ENCODE measurements at regions not wholly inside any gene's neighbourhood (a gene's known extent, or its start where the extent isn't known, plus 50 kb on each side); places are given as distances from the start of the nearest gene placed in this dataset.

DNA sequence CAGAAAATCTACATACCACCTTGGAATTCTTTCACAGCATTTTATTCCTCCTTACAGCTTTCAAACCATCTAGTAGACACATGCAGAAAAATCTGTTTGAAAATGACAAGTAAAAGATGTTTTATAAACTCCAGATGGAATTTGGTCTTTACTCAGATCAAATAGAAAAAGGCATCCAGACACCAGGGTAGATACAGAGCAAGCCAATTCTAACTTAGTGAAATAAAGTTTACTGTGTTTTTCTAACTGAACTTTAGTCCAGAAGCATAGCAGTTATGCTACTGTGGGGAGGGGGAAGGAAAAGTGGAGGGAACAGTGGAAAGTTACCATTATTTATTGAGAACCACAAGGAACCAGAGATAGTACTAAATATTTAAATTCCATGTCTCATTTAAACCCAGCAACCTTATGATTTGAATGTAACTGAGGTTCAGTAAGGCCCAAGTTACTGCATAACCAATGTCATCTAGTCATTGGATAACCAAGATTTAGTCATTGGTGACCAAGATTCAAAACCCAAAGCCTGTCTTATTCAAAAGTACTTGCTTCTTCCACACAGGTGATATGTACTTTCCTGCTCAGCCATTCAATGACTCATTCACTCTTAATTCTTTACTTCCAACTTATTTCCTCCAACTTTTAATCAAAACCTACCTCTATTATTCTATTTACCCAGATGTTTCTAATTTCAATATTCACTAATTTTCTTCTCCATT, 57.7 kb downstream of the RAD51AP2 start:
- Histone ChIP-seq H3K23me2 (ENCODE audit: insufficient read length, low read depth, low read length, poor library complexity, severe bottlenecking) (no peaks in the 10 kb centered on the region), H3K79me2 (ENCODE audit: insufficient read depth, low read length) (no peaks in the 10 kb centered on the region), H2BK5ac (ENCODE audit: insufficient read length, low read length) (no peak overlapping the region), H2BK20ac (ENCODE audit: low read depth, low read length, poor library complexity, severe bottlenecking) (no peak overlapping the region), H3K14ac (ENCODE audit: insufficient read depth, low read length) (no peak overlapping the region), H3K56ac (ENCODE audit: insufficient read length, low read depth, low read length) (no peak overlapping the region), H4K5ac (ENCODE audit: insufficient read length, low read depth, low read length) (no peak overlapping the region), H3K4me2 (ENCODE audit: insufficient read depth, insufficient read length, low read length) (no peak overlapping the region), H2BK120ac (ENCODE audit: low read depth, low read length, poor library complexity, severe bottlenecking) (no peak overlapping the region), H3K18ac (ENCODE audit: insufficient read length, low read depth, low read length) (no peak overlapping the region), H2AFZ (ENCODE audit: low read length) (no peak overlapping the region), H4K20me1 (ENCODE audit: control insufficient read depth, insufficient read depth, insufficient read length) (no peaks in the 10 kb centered on the region), H2AK5ac (ENCODE audit: insufficient read length, low read length) (no peak overlapping the region), H2BK15ac (ENCODE audit: low read depth, low read length) (no peak overlapping the region), H3K4ac (ENCODE audit: low read depth, low read length) (no peak overlapping the region), H4K91ac (ENCODE audit: insufficient read length, low read depth, low read length) (no peak overlapping the region), H3K9ac (ENCODE audit: extremely low read depth, insufficient read length, low read length) (no peak overlapping the region), H3K9me3 (ENCODE audit: control insufficient read depth, low read depth, low read length) (no peaks in the 10 kb centered on the region), H3K27me3 (ENCODE audit: insufficient read depth, low read length) (no peaks in the 10 kb centered on the region), H3K79me1 (ENCODE audit: insufficient read depth, low read depth, low read length, poor library complexity, severe bottlenecking) (no peaks in the 10 kb centered on the region), H3T11ph (ENCODE audit: low read length) (no peak overlapping the region), H3K27ac (ENCODE audit: insufficient read length, low read depth, low read length) (no peak overlapping the region), H4K8ac (replicated peaks; ENCODE audit: insufficient read length, low read depth, low read length) (no peak overlapping the region), H2BK12ac (ENCODE audit: insufficient read length, low read depth, low read length) (no peak overlapping the region), H3K4me1 (ENCODE audit: insufficient read depth, low read length) (peaks cover 2% of the 10 kb centered on the region; the same call in 1 of the 2 replicates), H3K23ac (ENCODE audit: insufficient read length, low read depth, low read length) (no peak overlapping the region)
- no peaks in the 10 kb centered on the region for H3K36me3 Mint-ChIP-seq (ENCODE audit: insufficient read depth in 1 of 3, low read depth in 3 of 3)
- H3K4me1 Mint-ChIP-seq = peaks cover 15 to 19% of the 10 kb centered on the region in 2 experiments
- no peak for DNase-seq
- no peak overlapping the region for H3K4me3 Mint-ChIP-seq
- TF ChIP-seq, protein P1, sequence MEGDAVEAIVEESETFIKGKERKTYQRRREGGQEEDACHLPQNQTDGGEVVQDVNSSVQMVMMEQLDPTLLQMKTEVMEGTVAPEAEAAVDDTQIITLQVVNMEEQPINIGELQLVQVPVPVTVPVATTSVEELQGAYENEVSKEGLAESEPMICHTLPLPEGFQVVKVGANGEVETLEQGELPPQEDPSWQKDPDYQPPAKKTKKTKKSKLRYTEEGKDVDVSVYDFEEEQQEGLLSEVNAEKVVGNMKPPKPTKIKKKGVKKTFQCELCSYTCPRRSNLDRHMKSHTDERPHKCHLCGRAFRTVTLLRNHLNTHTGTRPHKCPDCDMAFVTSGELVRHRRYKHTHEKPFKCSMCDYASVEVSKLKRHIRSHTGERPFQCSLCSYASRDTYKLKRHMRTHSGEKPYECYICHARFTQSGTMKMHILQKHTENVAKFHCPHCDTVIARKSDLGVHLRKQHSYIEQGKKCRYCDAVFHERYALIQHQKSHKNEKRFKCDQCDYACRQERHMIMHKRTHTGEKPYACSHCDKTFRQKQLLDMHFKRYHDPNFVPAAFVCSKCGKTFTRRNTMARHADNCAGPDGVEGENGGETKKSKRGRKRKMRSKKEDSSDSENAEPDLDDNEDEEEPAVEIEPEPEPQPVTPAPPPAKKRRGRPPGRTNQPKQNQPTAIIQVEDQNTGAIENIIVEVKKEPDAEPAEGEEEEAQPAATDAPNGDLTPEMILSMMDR (conservative IDR thresholded peaks at IDR 0.05) = no peak
- no peak overlapping the region for H3K27ac Mint-ChIP-seq
- no peaks in the 10 kb centered on the region for H3K27me3 Mint-ChIP-seq (ENCODE audit: low read depth)
- no peaks in the 10 kb centered on the region; a peak in 1 of 5 replicates for H3K9me3 Mint-ChIP-seq

All from H9 (cell line).